A673 (cell line): ENCODE measurements at regions not wholly inside any gene's neighbourhood (a gene's known extent, or its start where the extent isn't known, plus 50 kb on each side); places are given as distances from the start of the nearest gene placed in this dataset.

ENCODE experiments used
- CTCF ChIP-seq: fragments of 300-800, 200-600 bp; sonication (generic); conservative IDR thresholded peaks from 2 replicates; pipeline ENCODE4 v1.5.1; 2017; ENCODE audit warnings: low read depth, mild to moderate bottlenecking, antibody characterized with exemption, low read length, moderate library complexity, mixed read lengths
- EZH2 ChIP-seq: fragments of 200-600 bp; sonication (generic); IDR thresholded peaks from 2 replicates; pipeline ENCODE4 v1.6.1; 2017; ENCODE audit warnings: borderline replicate concordance, low read depth, mild to moderate bottlenecking, mixed read lengths, antibody characterized with exemption, low read length; ENCODE audit not compliant: poor library complexity, severe bottlenecking

GRCh38 chr13:73596382-73596781, 537.6 kb downstream of the KLF5 start:
- TF ChIP-seq EZH2 (no peak), CTCF (no peak)
